ENCODE measurements at regions not wholly inside any gene's neighbourhood (a gene's known extent, or its start where the extent isn't known, plus 50 kb on each side); places are given as distances from the start of the nearest gene placed in this dataset.

DNA sequence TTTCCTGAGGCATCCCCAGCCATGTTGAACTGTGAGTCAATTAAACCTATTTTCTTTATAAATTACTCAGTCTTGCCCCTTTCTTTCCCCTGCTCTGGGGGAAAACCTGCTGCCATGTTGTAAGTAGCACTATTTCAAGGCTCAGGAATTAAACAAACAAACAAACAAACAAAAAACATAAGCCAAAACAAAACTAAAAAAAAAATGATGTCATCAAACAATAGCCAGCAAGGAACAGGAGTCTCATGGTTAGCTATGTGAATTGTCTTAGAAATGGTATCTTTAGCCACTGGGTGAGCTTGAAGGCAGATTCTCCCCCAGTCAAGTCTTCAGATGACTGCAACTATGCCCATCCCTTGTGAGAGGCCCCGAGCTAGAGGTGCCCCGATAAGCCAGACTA lies 823.4 kb upstream of the ZEB2 start:
- intact Hi-C loops (cut with DNase I, micrococcal nuclease): no loop called here
- no peak for ATAC-seq (ENCODE audit: poor library complexity)

DNA sequence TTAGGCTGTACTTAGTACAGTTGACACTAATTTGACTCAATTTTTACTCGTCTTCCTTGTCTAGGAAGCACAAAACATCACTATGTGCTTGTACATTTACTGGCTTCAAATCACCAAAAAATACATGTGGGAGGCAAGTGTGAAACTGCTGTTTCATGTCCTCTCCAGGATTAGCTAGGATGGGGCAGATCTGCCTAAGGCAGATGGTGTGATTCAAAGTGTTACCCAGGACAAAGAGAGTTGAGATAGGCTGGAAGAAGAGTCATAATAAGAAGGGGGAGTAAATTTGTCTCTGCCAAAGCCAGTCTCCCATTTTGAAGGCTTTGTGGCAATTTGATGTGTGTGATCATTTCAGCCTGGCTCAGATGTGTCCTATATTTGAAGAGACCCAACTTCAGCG lies 821.6 kb upstream of the ZEB2 start:
- Mint-ChIP-seq H3K36me3 (ENCODE audit: low read depth) (no peaks in the 10 kb centered on the region), H3K4me3 (no peak overlapping the region), H3K27ac (no peak overlapping the region), H3K9me3 (no peaks in the 10 kb centered on the region), H3K27me3 (no peaks in the 10 kb centered on the region), H3K4me1 (ENCODE audit: low read depth) (no peaks in the 10 kb centered on the region)
- H3K4me3 ChIP-seq (ENCODE audit: low read length): no peak overlapping the region
- no peaks in the 10 kb centered on the region for H3K9me3 ChIP-seq (ENCODE audit: control insufficient read depth in 1 of 2, insufficient read depth in 1 of 2, low read length in 2 of 2)
- CTCF ChIA-PET: no interaction called here
- no peaks in the 10 kb centered on the region for H3K27me3 ChIP-seq (ENCODE audit: control insufficient read depth in 1 of 2, insufficient read depth in 2 of 2, low read length in 2 of 2)
- intact Hi-C loops (cut with DNase I, micrococcal nuclease): no loop called here
- H3K36me3 ChIP-seq (ENCODE audit: insufficient read depth, low read length): no peaks in the 10 kb centered on the region
- DNase-seq (no peak), ATAC-seq (ENCODE audit: poor library complexity) (no peak)
- TF ChIP-seq, protein P1, sequence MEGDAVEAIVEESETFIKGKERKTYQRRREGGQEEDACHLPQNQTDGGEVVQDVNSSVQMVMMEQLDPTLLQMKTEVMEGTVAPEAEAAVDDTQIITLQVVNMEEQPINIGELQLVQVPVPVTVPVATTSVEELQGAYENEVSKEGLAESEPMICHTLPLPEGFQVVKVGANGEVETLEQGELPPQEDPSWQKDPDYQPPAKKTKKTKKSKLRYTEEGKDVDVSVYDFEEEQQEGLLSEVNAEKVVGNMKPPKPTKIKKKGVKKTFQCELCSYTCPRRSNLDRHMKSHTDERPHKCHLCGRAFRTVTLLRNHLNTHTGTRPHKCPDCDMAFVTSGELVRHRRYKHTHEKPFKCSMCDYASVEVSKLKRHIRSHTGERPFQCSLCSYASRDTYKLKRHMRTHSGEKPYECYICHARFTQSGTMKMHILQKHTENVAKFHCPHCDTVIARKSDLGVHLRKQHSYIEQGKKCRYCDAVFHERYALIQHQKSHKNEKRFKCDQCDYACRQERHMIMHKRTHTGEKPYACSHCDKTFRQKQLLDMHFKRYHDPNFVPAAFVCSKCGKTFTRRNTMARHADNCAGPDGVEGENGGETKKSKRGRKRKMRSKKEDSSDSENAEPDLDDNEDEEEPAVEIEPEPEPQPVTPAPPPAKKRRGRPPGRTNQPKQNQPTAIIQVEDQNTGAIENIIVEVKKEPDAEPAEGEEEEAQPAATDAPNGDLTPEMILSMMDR (IDR thresholded peaks at IDR 0.05): no peak
- H3K27ac ChIP-seq (ENCODE audit: low read depth in 1 of 2, low read length in 2 of 2): no peak overlapping the region
- H3K4me1 ChIP-seq (ENCODE audit: insufficient read depth, low read length): no peaks in the 10 kb centered on the region
- POLR2A ChIA-PET: no interaction called here

More for the DNA sequence above, 823.4 kb upstream of the ZEB2 start:
- no peak for DNase-seq
- TF ChIP-seq, protein P1 (IDR thresholded peaks at IDR 0.05): no peak
- Mint-ChIP-seq H3K27ac (no peak overlapping the region), H3K4me1 (ENCODE audit: low read depth) (no peaks in the 10 kb centered on the region), H3K36me3 (ENCODE audit: low read depth) (no peaks in the 10 kb centered on the region), H3K4me3 (no peak overlapping the region), H3K27me3 (no peaks in the 10 kb centered on the region), H3K9me3 (no peaks in the 10 kb centered on the region)
- Histone ChIP-seq H3K4me3 (ENCODE audit: low read length) (no peak overlapping the region), H3K36me3 (ENCODE audit: insufficient read depth, low read length) (no peaks in the 10 kb centered on the region), H3K9me3 (ENCODE audit: control insufficient read depth in 1 of 2, insufficient read depth in 1 of 2, low read length in 2 of 2) (no peaks in the 10 kb centered on the region), H3K27ac (ENCODE audit: low read depth in 1 of 2, low read length in 2 of 2) (no peak overlapping the region), H3K27me3 (ENCODE audit: control insufficient read depth in 1 of 2, insufficient read depth in 2 of 2, low read length in 2 of 2) (no peaks in the 10 kb centered on the region), H3K4me1 (ENCODE audit: insufficient read depth, low read length) (no peaks in the 10 kb centered on the region)
- ChIA-PET POLR2A (no interaction called here), CTCF (no interaction called here)

DNA sequence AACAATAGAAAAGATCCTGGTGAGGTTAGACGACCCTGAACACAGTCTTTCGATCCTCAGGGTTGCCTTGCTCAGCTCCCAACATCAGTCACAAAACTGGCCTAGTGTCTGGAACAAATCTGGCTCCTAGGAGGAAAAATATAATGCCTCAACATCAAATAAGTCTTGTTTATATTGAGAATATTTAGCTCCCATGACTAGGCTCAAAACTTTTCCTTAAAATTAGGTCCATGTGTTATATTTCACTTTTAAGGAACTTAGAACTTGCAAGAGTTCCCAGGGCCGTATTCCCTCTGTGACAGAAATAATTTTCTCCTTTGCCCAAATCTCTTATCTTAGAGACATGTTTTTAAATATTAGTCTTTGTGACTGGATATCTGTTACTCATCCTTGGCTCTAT lies 819.7 kb upstream of the ZEB2 start:
- no peak overlapping the region for H3K27ac Mint-ChIP-seq
- intact Hi-C loops (cut with DNase I, micrococcal nuclease): no loop called here
- no peak overlapping the region for H3K4me3 ChIP-seq (ENCODE audit: low read length)
- POLR2A ChIA-PET: no interaction called here
- H3K36me3 ChIP-seq (ENCODE audit: insufficient read depth, low read length): no peaks in the 10 kb centered on the region
- no peak overlapping the region for H3K27ac ChIP-seq (ENCODE audit: low read depth in 1 of 2, low read length in 2 of 2)
- TF ChIP-seq, protein P1 (IDR thresholded peaks at IDR 0.05): no peak
- no peaks in the 10 kb centered on the region for H3K4me1 ChIP-seq (ENCODE audit: insufficient read depth, low read length)
- CTCF ChIA-PET: no interaction called here
- no peaks in the 10 kb centered on the region for H3K36me3 Mint-ChIP-seq (ENCODE audit: low read depth)
- H3K4me3 Mint-ChIP-seq: no peak overlapping the region
- no peaks in the 10 kb centered on the region for H3K4me1 Mint-ChIP-seq (ENCODE audit: low read depth)
- DNase-seq: no peak
- H3K9me3 Mint-ChIP-seq: no peaks in the 10 kb centered on the region
- ATAC-seq (ENCODE audit: poor library complexity): no peak
- H3K27me3 Mint-ChIP-seq: no peaks in the 10 kb centered on the region
- H3K27me3 ChIP-seq (ENCODE audit: control insufficient read depth in 1 of 2, insufficient read depth in 2 of 2, low read length in 2 of 2): no peaks in the 10 kb centered on the region
- no peaks in the 10 kb centered on the region for H3K9me3 ChIP-seq (ENCODE audit: control insufficient read depth in 1 of 2, insufficient read depth in 1 of 2, low read length in 2 of 2)
